Esophagus squamous epithelium (tissue), 5 donors: ENCODE measurements at regions not wholly inside any gene's neighbourhood (a gene's known extent, or its start where the extent isn't known, plus 50 kb on each side); places are given as distances from the start of the nearest gene placed in this dataset.

Experiments
- DNase-seq: peaks from one replicate; lab custom pipeline; 2025; lab: John Stamatoyannopoulos, UW
- H3K27ac ChIP-seq, 4 donors: fragments of 200-600 bp; sonication (generic); one replicate each; pipeline ENCODE4 v1.5.1; 2016 to 2019; ENCODE audit warnings: mild to moderate bottlenecking in 1 of 4
- H3K27me3 ChIP-seq, 4 donors: fragments of 200-600 bp; sonication (generic); 1 replicate in 3 of 4; 2 replicates in 1 of 4; pipeline versions ENCODE4 v1.5.1 to v1.6.0; 2017 to 2021; ENCODE audit warnings: antibody characterized with exemption in 1 of 4
- H3K36me3 ChIP-seq, 3 donors: fragments of 200-600 bp; sonication (generic); one replicate each; pipeline ENCODE4 v1.5.1; 2016 to 2019
- H3K4me1 ChIP-seq, 3 donors: fragments of 200-600 bp; sonication (generic); one replicate each; pipeline ENCODE4 v1.5.1; 2017 to 2019
- H3K4me3 ChIP-seq, 4 donors: fragments of 200-600 bp; sonication (generic); 1 replicate in 3 of 4; 2 replicates in 1 of 4; pipeline ENCODE4 v1.5.1; 2016 to 2019; ENCODE audit warnings: mild to moderate bottlenecking in 2 of 4, moderate library complexity in 1 of 4
- H3K9me3 ChIP-seq, 3 donors: fragments of 200-600 bp; sonication (generic); one replicate each; pipeline ENCODE4 v1.5.1; 2016 to 2019
- POLR2A ChIP-seq, 4 donors: fragments of 450-650 bp; IDR thresholded peaks; one replicate each; pipeline ENCODE4 v1.6.1; 2017; ENCODE audit warnings: antibody characterized with exemption in 4 of 4, mild to moderate bottlenecking in 4 of 4, moderate library complexity in 3 of 4
- WGBS, 2 donors: methylation state at CpG; one replicate each; pipeline ENCODE4 v1.1.5; 2018; 5-methylcytosine and 5-hydroxymethylcytosine counted together
- intact Hi-C: fragments of 100-400 bp; cut with DNase I; formaldehyde crosslinking; loops from one replicate; pipeline ENCODE4 v1.15.0; 2022
- TF ChIP-seq, protein P1 (sequence below), 6 experiments: fragments of 450-650 bp in 4 of 6; fragments of 200-600 bp in 2 of 6; sonication (generic) in 2 of 6; IDR thresholded peaks; one replicate each; pipeline ENCODE4 v1.5.1; 2016 to 2019; ENCODE audit warnings: antibody characterized with exemption in 6 of 6, mild to moderate bottlenecking in 4 of 6, moderate library complexity in 4 of 6
- donor health status: DM: yes; HTN: yes; CAD: no.

DNA sequence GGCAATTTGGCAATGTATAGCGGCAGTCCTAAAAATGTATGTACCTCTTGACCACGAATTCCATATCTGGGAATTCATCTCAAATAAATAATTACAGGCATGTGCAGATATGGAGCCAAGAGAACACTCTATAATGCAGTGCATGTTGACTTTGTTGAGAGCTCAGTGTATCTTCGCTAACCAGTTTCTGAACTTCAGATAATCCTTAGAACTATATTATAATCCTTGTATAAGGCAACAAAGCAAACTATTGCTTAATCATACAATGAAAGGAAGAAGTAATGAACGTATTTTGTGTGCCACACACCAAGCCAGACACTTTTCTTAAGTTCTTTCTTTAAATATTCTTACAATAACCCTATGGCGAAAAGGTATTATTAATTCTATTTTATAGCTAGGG is 168.5 kb downstream of the SMIM20 start:
- Histone ChIP-seq H3K4me1 (peaks cover 0 to 40% (median 36%) of the 10 kb centered on the region in 3 donors), H3K27ac (no peak overlapping the region), H3K36me3 (no peaks in the 10 kb centered on the region), H3K9me3 (no peaks in the 10 kb centered on the region), H3K27me3 (peaks cover 0 to 70% (median 0%) of the 10 kb centered on the region in 4 donors), H3K4me3 (no peak overlapping the region)
- 56% methylated on average over 5 of the region's 5 CpGs for WGBS, 2 donors
- intact Hi-C loops, result loop anchor here (10.0 kb wide), 1 partner anchor 242 kb away; the partner anchor contains the start of gene RBPJ
- no peak for DNase-seq
- TF ChIP-seq, protein P1, sequence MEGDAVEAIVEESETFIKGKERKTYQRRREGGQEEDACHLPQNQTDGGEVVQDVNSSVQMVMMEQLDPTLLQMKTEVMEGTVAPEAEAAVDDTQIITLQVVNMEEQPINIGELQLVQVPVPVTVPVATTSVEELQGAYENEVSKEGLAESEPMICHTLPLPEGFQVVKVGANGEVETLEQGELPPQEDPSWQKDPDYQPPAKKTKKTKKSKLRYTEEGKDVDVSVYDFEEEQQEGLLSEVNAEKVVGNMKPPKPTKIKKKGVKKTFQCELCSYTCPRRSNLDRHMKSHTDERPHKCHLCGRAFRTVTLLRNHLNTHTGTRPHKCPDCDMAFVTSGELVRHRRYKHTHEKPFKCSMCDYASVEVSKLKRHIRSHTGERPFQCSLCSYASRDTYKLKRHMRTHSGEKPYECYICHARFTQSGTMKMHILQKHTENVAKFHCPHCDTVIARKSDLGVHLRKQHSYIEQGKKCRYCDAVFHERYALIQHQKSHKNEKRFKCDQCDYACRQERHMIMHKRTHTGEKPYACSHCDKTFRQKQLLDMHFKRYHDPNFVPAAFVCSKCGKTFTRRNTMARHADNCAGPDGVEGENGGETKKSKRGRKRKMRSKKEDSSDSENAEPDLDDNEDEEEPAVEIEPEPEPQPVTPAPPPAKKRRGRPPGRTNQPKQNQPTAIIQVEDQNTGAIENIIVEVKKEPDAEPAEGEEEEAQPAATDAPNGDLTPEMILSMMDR (IDR thresholded peaks at IDR 0.05), result no peak
- no peak for TF ChIP-seq POLR2A (IDR thresholded peaks at IDR 0.05)

DNA sequence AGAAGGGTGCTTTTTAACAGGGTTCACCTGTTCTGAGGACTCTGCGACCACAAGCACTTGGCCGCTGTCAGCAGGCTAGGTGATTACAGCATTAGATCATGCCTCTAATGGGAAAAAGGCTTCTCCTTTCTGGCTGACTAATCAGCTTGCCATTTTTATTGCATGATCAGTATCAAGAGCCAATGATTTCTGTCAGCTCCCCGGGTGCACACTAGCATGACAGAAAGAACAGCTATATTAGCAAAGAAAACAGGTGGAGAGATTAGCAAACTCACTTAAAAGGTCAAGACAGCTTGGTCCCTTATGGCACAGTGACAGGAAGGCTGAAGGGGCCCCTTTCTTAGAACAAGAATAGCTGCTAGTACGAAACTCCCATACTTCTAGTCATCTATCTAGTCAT is 170.0 kb downstream of the SMIM20 start:
- H3K27me3 ChIP-seq, result peaks cover 0 to 65% (median 0%) of the 10 kb centered on the region in 4 donors
- H3K27ac ChIP-seq, result peak overlapping the region in 1 of 4 donors; percentile 14
- 36 to 49% methylated on average over 3 to 4 of the region's 4 CpGs for WGBS, 2 donors
- intact Hi-C loops, result loop anchor here (10.0 kb wide), 1 partner anchor 241 kb away; the partner anchor contains the start of gene RBPJ
- H3K4me3 ChIP-seq, result no peak overlapping the region
- no peaks in the 10 kb centered on the region for H3K36me3 ChIP-seq
- H3K9me3 ChIP-seq, result no peaks in the 10 kb centered on the region
- TF ChIP-seq, protein P1 (IDR thresholded peaks at IDR 0.05), result no peak
- no peak for TF ChIP-seq POLR2A (IDR thresholded peaks at IDR 0.05)
- peaks cover 0 to 50% (median 47%) of the 10 kb centered on the region in 3 donors for H3K4me1 ChIP-seq
- DNase-seq, result no peak

DNA sequence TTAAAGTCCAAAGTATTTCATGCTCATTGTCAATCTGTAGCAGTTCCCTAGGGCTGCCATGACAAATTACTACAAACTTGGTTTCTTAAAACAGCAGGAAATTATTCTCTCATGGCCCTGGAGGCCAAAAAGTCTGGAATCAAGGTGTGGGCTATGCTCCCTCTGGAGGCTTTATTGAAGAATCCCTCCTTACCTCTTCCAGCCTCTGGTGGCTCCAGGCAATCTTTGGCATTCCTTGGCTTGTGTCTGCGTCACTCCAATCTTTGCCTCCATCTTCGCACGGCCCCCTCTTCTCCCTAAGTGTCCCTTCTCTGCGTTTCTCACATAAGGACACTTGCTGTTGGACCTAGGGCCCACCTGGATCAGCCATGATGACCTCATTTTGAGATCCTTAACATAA is 170.4 kb downstream of the SMIM20 start:
- H3K4me1 ChIP-seq, result peaks cover 0 to 50% (median 49%) of the 10 kb centered on the region in 3 donors
- H3K4me3 ChIP-seq, result no peak overlapping the region
- DNase-seq, result no peak
- WGBS, 2 donors, result 95 to 96% methylated on average over 4 of the region's 4 CpGs
- peaks cover 0 to 65% (median 0%) of the 10 kb centered on the region in 4 donors for H3K27me3 ChIP-seq
- intact Hi-C loops, result loop anchor here (10.0 kb wide), 1 partner anchor 240 kb away; the partner anchor contains the start of gene RBPJ
- no peaks in the 10 kb centered on the region for H3K9me3 ChIP-seq
- H3K27ac ChIP-seq, result peak overlapping the region in 1 of 4 donors; percentile 14
- TF ChIP-seq, protein P1 (IDR thresholded peaks at IDR 0.05), result no peak
- no peak for TF ChIP-seq POLR2A (IDR thresholded peaks at IDR 0.05)
- H3K36me3 ChIP-seq, result no peaks in the 10 kb centered on the region

DNA sequence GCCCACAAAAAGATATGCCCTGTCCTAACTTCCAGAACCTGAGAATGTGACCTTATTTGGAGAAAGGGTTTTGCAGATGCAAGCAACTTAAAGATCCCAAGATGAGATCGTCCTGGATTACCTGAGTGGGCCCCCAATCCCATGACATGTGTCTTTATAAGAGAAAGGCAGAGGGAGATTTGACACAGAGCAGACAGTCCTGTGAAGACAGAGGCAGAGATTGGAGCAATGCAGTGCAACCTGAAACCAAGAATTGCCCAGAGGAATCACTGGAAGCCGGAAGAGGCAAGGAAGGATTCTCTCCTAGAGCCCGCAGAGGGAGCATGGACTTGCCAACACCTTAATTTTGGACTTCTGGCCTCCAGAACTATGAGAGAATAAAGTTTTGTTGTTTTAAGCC is 171.5 kb downstream of the SMIM20 start:
- DNase-seq, result no peak
- WGBS, 2 donors, result 94 to 100% methylated on average over 3 of the region's 3 CpGs
- Histone ChIP-seq H3K27me3 (peaks cover 0 to 54% (median 0%) of the 10 kb centered on the region in 4 donors), H3K36me3 (no peaks in the 10 kb centered on the region), H3K4me1 (peaks cover 0 to 50% (median 49%) of the 10 kb centered on the region in 3 donors), H3K27ac (no peak overlapping the region), H3K4me3 (no peak overlapping the region), H3K9me3 (peaks cover 0 to 7% (median under 1%) of the 10 kb centered on the region in 3 donors)
- intact Hi-C loops, result loop anchor here (10.0 kb wide), 1 partner anchor 239 kb away; the partner anchor contains the start of gene RBPJ
- TF ChIP-seq POLR2A (IDR thresholded peaks at IDR 0.05), result no peak
- TF ChIP-seq, protein P1 (IDR thresholded peaks at IDR 0.05), result no peak

DNA sequence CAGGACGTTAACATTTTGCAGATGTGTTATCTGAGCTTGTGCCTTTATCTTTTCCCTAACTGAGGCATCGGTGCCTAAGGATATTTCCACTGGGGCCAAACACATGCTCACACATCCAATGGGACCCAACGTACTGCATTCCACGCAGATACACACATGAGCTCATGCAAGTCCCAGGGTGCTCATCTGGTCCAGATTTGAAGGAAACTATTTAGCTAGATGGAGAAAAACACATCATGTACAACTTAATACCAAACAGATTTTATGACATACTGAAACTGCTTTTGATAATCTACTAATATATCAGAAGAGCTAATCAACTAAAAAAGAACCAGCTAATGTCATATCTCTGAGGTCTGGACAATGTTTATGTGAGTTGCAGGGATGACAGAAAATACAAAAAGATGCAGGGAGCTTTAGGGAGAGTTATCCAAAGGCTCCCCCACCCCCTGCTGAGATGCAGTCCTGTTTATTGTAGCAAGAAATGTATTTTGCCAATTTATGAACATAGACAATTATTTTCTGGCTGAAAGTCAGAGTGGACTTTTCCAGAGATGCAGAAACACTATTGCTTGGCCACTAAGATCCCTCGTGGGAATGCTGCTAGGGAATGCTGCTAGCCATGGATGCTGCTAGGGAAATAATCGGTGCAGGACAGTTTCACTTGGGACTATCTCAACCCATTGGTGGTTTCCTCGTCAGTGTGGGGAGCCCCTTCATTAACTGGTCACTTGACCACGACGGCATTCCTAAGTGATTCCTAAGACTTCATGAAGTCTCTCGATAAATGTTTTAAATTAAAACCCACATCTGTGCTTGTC is 172.8 kb downstream of the SMIM20 start:
- TF ChIP-seq, protein P1 (IDR thresholded peaks at IDR 0.05), result no peak
- no peak for TF ChIP-seq POLR2A (IDR thresholded peaks at IDR 0.05)
- H3K27me3 ChIP-seq, result peaks cover 0 to 44% (median 0%) of the 10 kb centered on the region in 4 donors
- peak overlapping the region in 3 of 4 donors; percentile 23 to 71 (median 32) for H3K27ac ChIP-seq
- H3K4me1 ChIP-seq, result peaks cover 0 to 46% (median 45%) of the 10 kb centered on the region in 3 donors
- peaks cover 0 to 13% (median 9%) of the 10 kb centered on the region in 3 donors for H3K9me3 ChIP-seq
- 75 to 85% methylated on average over 10 of the region's 10 CpGs for WGBS, 2 donors
- intact Hi-C loops, result loop anchor here (10.0 kb wide), 1 partner anchor 238 kb away; the partner anchor contains the start of gene RBPJ
- no peak overlapping the region for H3K4me3 ChIP-seq
- no peak for DNase-seq
- H3K36me3 ChIP-seq, result no peaks in the 10 kb centered on the region
